ENCODE measurements at regions not wholly inside any gene's neighbourhood (a gene's known extent, or its start where the extent isn't known, plus 50 kb on each side); places are given as distances from the start of the nearest gene placed in this dataset.
"Not testable (repeated sequence)": the region's sequence is repeated elsewhere in the genome, so short reads cannot be mapped to it uniquely, and the experiment has no call there.

GRCh38 chr10:4167216-4167615 is 382.2 kb upstream of the KLF6 start:
- no peak for DNase-seq (ENCODE audit: low spot score)
- no peak for TF ChIP-seq CTCF (conservative IDR thresholded peaks at IDR 0.05; ENCODE audit: low read depth)
- no peak overlapping the region for H3K27ac ChIP-seq
- POLR2A ChIA-PET (ENCODE audit: low non-redundant PET) = no interaction called here
- CTCF ChIA-PET = no interaction called here

- CTCF ChIA-PET = no interaction called here
- TF ChIP-seq CTCF (conservative IDR thresholded peaks at IDR 0.05; ENCODE audit: low read depth) = no peak
- DNase-seq (ENCODE audit: low spot score) = no peak
- no peak overlapping the region for H3K27ac ChIP-seq
- POLR2A ChIA-PET (ENCODE audit: low non-redundant PET) = no interaction called here
These were observed 377.7 kb upstream of the KLF6 start for GRCh38 chr10:4162571-4163286.

GRCh38 chr10:4159173-4159572 is 374.2 kb upstream of the KLF6 start:
- TF ChIP-seq CTCF (conservative IDR thresholded peaks at IDR 0.05; ENCODE audit: low read depth) = no peak
- no peak overlapping the region for H3K27ac ChIP-seq
- CTCF ChIA-PET = interaction anchor here (0.7 kb wide), 1 partner anchor 461 kb away, joined by 4 read pairs; no protein-coding TSS in a partner anchor
- POLR2A ChIA-PET (ENCODE audit: low non-redundant PET) = no interaction called here
- DNase-seq (ENCODE audit: low spot score) = no peak

GRCh38 chr10:4154191-4154715 is 369.2 kb upstream of the KLF6 start:
- no peak overlapping the region for H3K27ac ChIP-seq
- no peak for DNase-seq (ENCODE audit: low spot score)
- TF ChIP-seq CTCF (conservative IDR thresholded peaks at IDR 0.05; ENCODE audit: low read depth) = no peak
- ChIA-PET POLR2A (ENCODE audit: low non-redundant PET) (interaction anchor here (1.3 kb wide), 1 partner anchor 369 kb away, joined by 4 read pairs; the partner anchor contains the start of gene KLF6), CTCF (interaction anchor here (0.6 kb wide), 1 partner anchor 189 kb away, joined by 3 read pairs; no protein-coding TSS in a partner anchor)

GRCh38 chr10:4151466-4151865 is 366.5 kb upstream of the KLF6 start:
- no peak overlapping the region for H3K27ac ChIP-seq
- TF ChIP-seq CTCF (conservative IDR thresholded peaks at IDR 0.05; ENCODE audit: low read depth) = no peak
- POLR2A ChIA-PET (ENCODE audit: low non-redundant PET) = no interaction called here
- DNase-seq (ENCODE audit: low spot score) = no peak
- CTCF ChIA-PET = no interaction called here

- H3K27ac ChIP-seq = no peak overlapping the region
- CTCF ChIA-PET = no interaction called here
- TF ChIP-seq CTCF (conservative IDR thresholded peaks at IDR 0.05; ENCODE audit: low read depth) = no peak
- no peak for DNase-seq (ENCODE audit: low spot score)
- POLR2A ChIA-PET (ENCODE audit: low non-redundant PET) = no interaction called here
These were observed 365.7 kb upstream of the KLF6 start for GRCh38 chr10:4150676-4151075.

- POLR2A ChIA-PET (ENCODE audit: low non-redundant PET); H3K27ac ChIP-seq; DNase-seq (ENCODE audit: low spot score): not testable (repeated sequence)
- CTCF ChIA-PET = interaction anchor here (0.6 kb wide), 2 partner anchors 141 to 350 kb away, joined by 4 to 8 read pairs; no protein-coding TSS in a partner anchor
These were observed 364.5 kb upstream of the KLF6 start for GRCh38 chr10:4149460-4149859.

Measured in RWPE1 (cell line).